CD4-positive, alpha-beta T cell (primary cell): ENCODE measurements at regions not wholly inside any gene's neighbourhood (a gene's known extent, or its start where the extent isn't known, plus 50 kb on each side); places are given as distances from the start of the nearest gene placed in this dataset.

Source experiments
- ATAC-seq: fragments of 200-7000 bp; cut with Tn5 transposase; one replicate; pipeline ENCODE4 v1.10.0; 2022; ENCODE audit warnings: mild to moderate bottlenecking; ENCODE audit not compliant: poor library complexity
- CTCF ChIA-PET: fragments of 350-600 bp; sonication (Branson Sonifier 250); formaldehyde crosslinking; loops from one replicate; lab custom pipeline; 2021; ENCODE audit warnings: antibody characterized with exemption, inconsistent platforms; lab: Charles Lee
- POLR2A ChIA-PET: fragments of 350-600 bp; sonication (Branson Sonifier 250); formaldehyde crosslinking; loops from one replicate; lab custom pipeline; 2021; ENCODE audit warnings: antibody characterized with exemption, inconsistent platforms; lab: Charles Lee
- DNase-seq, 14 experiments: peaks; one replicate each; pipeline ENCODE4 v3.0.0-alpha.2; 2013 to 2020; ENCODE audit warnings: mixed read lengths in 2 of 14
- H3K27ac ChIP-seq, 2 donors: one replicate each; pipeline versions ENCODE4 v1.5.1 to v1.7.0; 2013; ENCODE audit warnings: low read length in 2 of 2, low read depth in 1 of 2, mild to moderate bottlenecking in 1 of 2
- H3K27me3 ChIP-seq, 2 experiments: 1 replicate in 1 of 2; 2 replicates in 1 of 2; pipeline versions ENCODE4 v1.6.1 to v1.7.0; 2013; ENCODE audit warnings: low read length in 2 of 2, control low read depth in 1 of 2, mild to moderate bottlenecking in 1 of 2, moderate library complexity in 1 of 2; ENCODE audit not compliant: insufficient read depth in 2 of 2, control insufficient read depth in 1 of 2
- H3K36me3 ChIP-seq: one replicate; pipeline ENCODE4 v1.6.1; 2013; ENCODE audit warnings: low read length, control low read depth; ENCODE audit not compliant: insufficient read depth
- H3K4me1 ChIP-seq: one replicate; pipeline ENCODE4 v1.6.1; 2013; ENCODE audit warnings: low read length, control low read depth; ENCODE audit not compliant: insufficient read depth
- H3K4me3 ChIP-seq: one replicate; pipeline ENCODE4 v1.5.1; 2013; ENCODE audit warnings: mild to moderate bottlenecking, low read length, moderate library complexity
- H3K9me3 ChIP-seq, 2 experiments: 1 replicate in 1 of 2; 2 replicates in 1 of 2; pipeline versions ENCODE4 v1.6.1 to v1.7.0; 2013; ENCODE audit warnings: low read length in 2 of 2, mild to moderate bottlenecking in 2 of 2, control low read depth in 1 of 2, moderate library complexity in 1 of 2; ENCODE audit not compliant: control insufficient read depth in 1 of 2, insufficient read depth in 1 of 2
- H3K27ac Mint-ChIP-seq: one replicate; pipeline ENCODE4 v1.8.0; 2020; ENCODE audit warnings: mixed read lengths
- H3K27me3 Mint-ChIP-seq: one replicate; pipeline ENCODE4 v1.8.0; 2021; ENCODE audit warnings: mixed read lengths
- H3K36me3 Mint-ChIP-seq: one replicate; pipeline ENCODE4 v1.8.0; 2021; ENCODE audit warnings: low read depth, mixed read lengths
- H3K4me1 Mint-ChIP-seq: one replicate; pipeline ENCODE4 v1.8.0; 2021; ENCODE audit warnings: low read depth, mixed read lengths
- H3K4me3 Mint-ChIP-seq: one replicate; pipeline ENCODE4 v1.8.0; 2020; ENCODE audit warnings: mild to moderate bottlenecking, mixed read lengths
- H3K9me3 Mint-ChIP-seq: one replicate; pipeline ENCODE4 v1.8.0; 2020; ENCODE audit warnings: mixed read lengths
- CTCF ChIP-seq: fragments of 200-600 bp; IDR thresholded peaks from one replicate; pipeline ENCODE4 v1.8.0; 2022; ENCODE audit warnings: antibody characterized with exemption, mild to moderate bottlenecking
- intact Hi-C, 2 experiments: fragments of 100-400 bp; cut with DNase I in 1 of 2; cut with micrococcal nuclease in 1 of 2; formaldehyde crosslinking; loops; one replicate each; pipeline versions ENCODE4 v1.15.1 to v1.9.0; 2023 to 2025; cut with DNase I, micrococcal nuclease

DNA sequence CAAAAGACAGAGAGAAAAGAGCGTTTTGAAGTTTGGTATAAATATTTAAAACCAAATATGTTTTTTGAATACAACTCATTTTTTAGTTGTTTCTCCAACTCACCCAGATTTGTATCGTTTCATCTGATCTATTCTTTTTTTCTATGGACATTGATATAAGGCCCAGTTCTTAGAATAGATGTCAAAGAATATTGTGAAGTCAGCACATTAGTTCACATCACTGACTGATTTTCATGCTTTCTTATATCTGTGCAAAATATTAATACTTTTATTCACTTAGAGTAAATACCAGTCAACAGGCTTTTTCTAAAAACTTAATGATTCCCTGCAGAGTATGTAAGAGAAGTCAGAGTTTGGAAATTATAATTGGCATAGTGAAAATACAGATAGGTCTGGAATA is 254.4 kb upstream of the PTPRD start:
- Mint-ChIP-seq H3K36me3 (no peaks in the 10 kb centered on the region), H3K27me3 (no peaks in the 10 kb centered on the region), H3K9me3 (peaks cover 13% of the 10 kb centered on the region), H3K4me1 (no peaks in the 10 kb centered on the region), H3K27ac (no peak overlapping the region), H3K4me3 (no peak overlapping the region)
- no peaks in the 10 kb centered on the region for H3K4me1 ChIP-seq
- no peaks in the 10 kb centered on the region for H3K36me3 ChIP-seq
- ChIA-PET POLR2A (no interaction called here), CTCF (no interaction called here)
- H3K4me3 ChIP-seq: no peak overlapping the region
- H3K27ac ChIP-seq: no peak overlapping the region
- ATAC-seq (no peak), DNase-seq (no peak)
- no peak for TF ChIP-seq CTCF
- no peaks in the 10 kb centered on the region for H3K27me3 ChIP-seq
- peaks cover 0 to 5% of the 10 kb centered on the region in 2 experiments for H3K9me3 ChIP-seq
- intact Hi-C loops: no loop called here

GRCh38 chr9:10869687-10870086 is 256.9 kb upstream of the PTPRD start:
- ChIA-PET CTCF (no interaction called here), POLR2A (no interaction called here)
- Histone ChIP-seq H3K4me3 (no peak overlapping the region), H3K27ac (no peak overlapping the region), H3K27me3 (no peaks in the 10 kb centered on the region), H3K9me3 (peaks cover 0 to 8% of the 10 kb centered on the region in 2 experiments), H3K4me1 (no peaks in the 10 kb centered on the region), H3K36me3 (no peaks in the 10 kb centered on the region)
- intact Hi-C loops: no loop called here
- Mint-ChIP-seq H3K27ac (no peak overlapping the region), H3K4me3 (no peak overlapping the region), H3K9me3 (peaks cover 17% of the 10 kb centered on the region), H3K4me1 (no peaks in the 10 kb centered on the region), H3K36me3 (no peaks in the 10 kb centered on the region), H3K27me3 (no peaks in the 10 kb centered on the region)
- no peak for TF ChIP-seq CTCF
- no peak for ATAC-seq
- no peak for DNase-seq

GRCh38 chr9:10873999-10874398 is 261.2 kb upstream of the PTPRD start:
- intact Hi-C loops: no loop called here
- H3K27me3 ChIP-seq: no peaks in the 10 kb centered on the region
- no peak overlapping the region for H3K27ac ChIP-seq
- no peaks in the 10 kb centered on the region for H3K4me1 ChIP-seq
- Mint-ChIP-seq H3K27ac (no peak overlapping the region), H3K9me3 (peaks cover 7% of the 10 kb centered on the region), H3K36me3 (no peaks in the 10 kb centered on the region), H3K27me3 (no peaks in the 10 kb centered on the region), H3K4me1 (no peaks in the 10 kb centered on the region), H3K4me3 (no peak overlapping the region)
- CTCF ChIA-PET: no interaction called here
- no peaks in the 10 kb centered on the region for H3K36me3 ChIP-seq
- H3K4me3 ChIP-seq: no peak overlapping the region
- H3K9me3 ChIP-seq: peaks cover 0 to 12% of the 10 kb centered on the region in 2 experiments
- TF ChIP-seq CTCF: no peak
- POLR2A ChIA-PET: no interaction called here
- ATAC-seq (no peak), DNase-seq (no peak)
